ENCODE measurements at regions not wholly inside any gene's neighbourhood (a gene's known extent, or its start where the extent isn't known, plus 50 kb on each side); places are given as distances from the start of the nearest gene placed in this dataset.

GRCh38 chr9:92173318-92173717 lies 58.1 kb upstream of the SPTLC1 start:
- intact Hi-C loops (cut with DNase I, micrococcal nuclease), result no loop called here
- ATAC-seq (no peak), DNase-seq (no peak)
- TF ChIP-seq, protein P1, sequence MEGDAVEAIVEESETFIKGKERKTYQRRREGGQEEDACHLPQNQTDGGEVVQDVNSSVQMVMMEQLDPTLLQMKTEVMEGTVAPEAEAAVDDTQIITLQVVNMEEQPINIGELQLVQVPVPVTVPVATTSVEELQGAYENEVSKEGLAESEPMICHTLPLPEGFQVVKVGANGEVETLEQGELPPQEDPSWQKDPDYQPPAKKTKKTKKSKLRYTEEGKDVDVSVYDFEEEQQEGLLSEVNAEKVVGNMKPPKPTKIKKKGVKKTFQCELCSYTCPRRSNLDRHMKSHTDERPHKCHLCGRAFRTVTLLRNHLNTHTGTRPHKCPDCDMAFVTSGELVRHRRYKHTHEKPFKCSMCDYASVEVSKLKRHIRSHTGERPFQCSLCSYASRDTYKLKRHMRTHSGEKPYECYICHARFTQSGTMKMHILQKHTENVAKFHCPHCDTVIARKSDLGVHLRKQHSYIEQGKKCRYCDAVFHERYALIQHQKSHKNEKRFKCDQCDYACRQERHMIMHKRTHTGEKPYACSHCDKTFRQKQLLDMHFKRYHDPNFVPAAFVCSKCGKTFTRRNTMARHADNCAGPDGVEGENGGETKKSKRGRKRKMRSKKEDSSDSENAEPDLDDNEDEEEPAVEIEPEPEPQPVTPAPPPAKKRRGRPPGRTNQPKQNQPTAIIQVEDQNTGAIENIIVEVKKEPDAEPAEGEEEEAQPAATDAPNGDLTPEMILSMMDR (IDR thresholded peaks at IDR 0.05), result no peak
- H3K4me3 ChIP-seq, result no peak overlapping the region
- H3K9me3 ChIP-seq, result no peaks in the 10 kb centered on the region
- H3K4me1 ChIP-seq (ENCODE audit: low read depth), result no peaks in the 10 kb centered on the region
- H3K36me3 ChIP-seq (ENCODE audit: low read depth), result no peaks in the 10 kb centered on the region

GRCh38 chr9:92171822-92172221 lies 56.6 kb upstream of the SPTLC1 start:
- Histone ChIP-seq H3K36me3 (ENCODE audit: low read depth) (no peaks in the 10 kb centered on the region), H3K9me3 (no peaks in the 10 kb centered on the region), H3K4me1 (ENCODE audit: low read depth) (no peaks in the 10 kb centered on the region), H3K4me3 (no peak overlapping the region)
- intact Hi-C loops (cut with DNase I, micrococcal nuclease), result no loop called here
- DNase-seq, result no peak
- TF ChIP-seq, protein P1 (IDR thresholded peaks at IDR 0.05), result no peak
- ATAC-seq, result no peak

GRCh38 chr9:92171281-92171680 lies 56.1 kb upstream of the SPTLC1 start:
- TF ChIP-seq, protein P1 (IDR thresholded peaks at IDR 0.05), result no peak
- intact Hi-C loops (cut with DNase I, micrococcal nuclease), result no loop called here
- DNase-seq (no peak), ATAC-seq (no peak)
- H3K4me1 ChIP-seq (ENCODE audit: low read depth), result no peaks in the 10 kb centered on the region
- no peaks in the 10 kb centered on the region for H3K36me3 ChIP-seq (ENCODE audit: low read depth)
- H3K9me3 ChIP-seq, result no peaks in the 10 kb centered on the region
- H3K4me3 ChIP-seq, result no peak overlapping the region

DNA sequence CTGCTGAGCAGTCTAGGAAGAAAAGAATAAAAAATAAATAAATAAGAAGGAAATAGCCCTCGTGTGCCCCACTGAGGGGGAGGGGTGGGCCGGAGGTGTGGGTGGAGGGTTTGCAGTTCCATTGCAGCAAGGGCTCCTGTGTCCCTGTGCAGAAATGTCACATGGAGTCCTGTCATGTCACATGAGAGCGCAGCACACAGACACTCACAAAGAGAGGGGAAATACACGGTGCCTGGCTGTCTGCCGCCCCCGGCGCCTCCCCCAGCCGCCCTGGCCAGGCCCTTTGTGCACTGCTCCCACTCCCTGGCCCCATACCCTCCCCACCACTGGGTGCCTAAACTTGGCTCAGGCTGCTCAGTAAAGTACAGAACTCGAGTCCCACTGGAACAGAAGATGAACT lies 55.6 kb upstream of the SPTLC1 start:
- Histone ChIP-seq H3K9me3 (no peaks in the 10 kb centered on the region), H3K36me3 (ENCODE audit: low read depth) (no peaks in the 10 kb centered on the region), H3K4me3 (no peak overlapping the region), H3K4me1 (ENCODE audit: low read depth) (no peaks in the 10 kb centered on the region)
- TF ChIP-seq, protein P1 (IDR thresholded peaks at IDR 0.05), result no peak
- DNase-seq (no peak), ATAC-seq (no peak)
- intact Hi-C loops (cut with DNase I, micrococcal nuclease), result no loop called here

DNA sequence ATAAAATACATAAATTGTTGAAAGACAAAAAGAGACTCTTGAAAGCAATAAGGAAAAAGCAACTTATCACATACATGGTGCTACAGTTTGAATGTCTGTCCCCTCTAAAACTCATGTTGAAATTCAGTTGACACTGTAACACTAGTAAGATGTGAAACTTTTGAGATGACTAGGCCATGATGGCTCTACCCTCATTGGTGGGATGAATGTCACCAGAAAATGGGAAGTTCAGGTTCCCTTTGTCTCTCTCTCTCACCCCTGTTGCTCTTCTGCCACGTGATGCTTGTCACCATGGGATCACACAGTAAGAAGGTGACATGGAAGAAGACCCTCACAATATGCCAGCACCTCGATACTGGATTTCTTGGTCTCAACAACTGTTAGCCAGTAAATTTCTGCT lies 50.3 kb upstream of the SPTLC1 start:
- H3K9me3 ChIP-seq, result no peaks in the 10 kb centered on the region
- TF ChIP-seq, protein P1 (IDR thresholded peaks at IDR 0.05), result no peak
- ATAC-seq, result no peak

More for the DNA sequence above, 50.3 kb upstream of the SPTLC1 start:
- intact Hi-C loops (cut with DNase I, micrococcal nuclease), result no loop called here
- no peaks in the 10 kb centered on the region for H3K36me3 ChIP-seq (ENCODE audit: low read depth)
- no peak overlapping the region for H3K4me3 ChIP-seq
- DNase-seq, result no peak
- H3K4me1 ChIP-seq (ENCODE audit: low read depth), result no peaks in the 10 kb centered on the region

Data from mucosa of descending colon (tissue), 3 donors.